ENCODE measurements at regions not wholly inside any gene's neighbourhood (a gene's known extent, or its start where the extent isn't known, plus 50 kb on each side); places are given as distances from the start of the nearest gene placed in this dataset.
"Not testable (repeated sequence)": the region's sequence is repeated elsewhere in the genome, so short reads cannot be mapped to it uniquely, and the experiment has no call there.

- POLR2A ChIA-PET, result no interaction called here
- CTCF ChIA-PET, result no interaction called here
- no peak for TF ChIP-seq CTCF (IDR thresholded peaks at IDR 0.05; ENCODE audit: control extremely low read depth, extremely low read depth, low read depth, missing control alignments)
- DNase-seq (ENCODE audit: extremely low spot score), result no peak
Measured at GRCh38 chr1:181894439-181894859, 167.1 kb downstream of the ZNF648 start.

GRCh38 chr1:181893937-181894336 lies 167.6 kb downstream of the ZNF648 start:
- no peak for TF ChIP-seq CTCF (IDR thresholded peaks at IDR 0.05; ENCODE audit: control extremely low read depth, extremely low read depth, low read depth, missing control alignments)
- no peak for DNase-seq (ENCODE audit: extremely low spot score)
- POLR2A ChIA-PET, result no interaction called here
- CTCF ChIA-PET, result no interaction called here

- DNase-seq (ENCODE audit: extremely low spot score); POLR2A ChIA-PET; CTCF ChIA-PET: not testable (repeated sequence)
Measured at GRCh38 chr1:181893150-181893549, 168.4 kb downstream of the ZNF648 start.

GRCh38 chr1:181872562-181872961 lies 188.9 kb downstream of the ZNF648 start:
- TF ChIP-seq CTCF (IDR thresholded peaks at IDR 0.05; ENCODE audit: control extremely low read depth, extremely low read depth, low read depth, missing control alignments), result no peak
- ChIA-PET CTCF (interaction anchor here (1.1 to 1.8 kb wide), 5 partner anchors 10 to 64 kb away, joined by 3 to 6 read pairs (median 3); no protein-coding TSS in a partner anchor), POLR2A (no interaction called here)
- DNase-seq (ENCODE audit: extremely low spot score), result no peak

GRCh38 chr1:181863736-181864135 lies 197.8 kb downstream of the ZNF648 start:
- TF ChIP-seq CTCF (IDR thresholded peaks at IDR 0.05; ENCODE audit: control extremely low read depth, extremely low read depth, low read depth, missing control alignments), result no peak
- ChIA-PET POLR2A (no interaction called here), CTCF (no interaction called here)
- DNase-seq (ENCODE audit: extremely low spot score), result no peak

- no peak for DNase-seq (ENCODE audit: extremely low spot score)
- ChIA-PET CTCF (no interaction called here), POLR2A (no interaction called here)
- no peak for TF ChIP-seq CTCF (IDR thresholded peaks at IDR 0.05; ENCODE audit: control extremely low read depth, extremely low read depth, low read depth, missing control alignments)
Measured at GRCh38 chr1:181863006-181863405, 198.5 kb downstream of the ZNF648 start.

- POLR2A ChIA-PET, result no interaction called here
Measured at GRCh38 chr1:181858135-181858534, 203.4 kb downstream of the ZNF648 start.

More at GRCh38 chr1:181858135-181858534, 203.4 kb downstream of the ZNF648 start:
- CTCF ChIA-PET, result no interaction called here
- TF ChIP-seq CTCF (IDR thresholded peaks at IDR 0.05; ENCODE audit: control extremely low read depth, extremely low read depth, low read depth, missing control alignments), result no peak
- DNase-seq (ENCODE audit: extremely low spot score), result no peak
